Right lung (tissue), 2 donors: ENCODE measurements at regions not wholly inside any gene's neighbourhood (a gene's known extent, or its start where the extent isn't known, plus 50 kb on each side); places are given as distances from the start of the nearest gene placed in this dataset.
A peak's percentile ranks its signal among the peaks of the same experiment; 100 is the strongest.
"Not testable (repeated sequence)": the region's sequence is repeated elsewhere in the genome, so short reads cannot be mapped to it uniquely, and the experiment has no call there.

Source experiments
- DNase-seq, 2 donors: peaks; one replicate each; pipeline ENCODE4 v3.0.0-alpha.2; 2013

DNA sequence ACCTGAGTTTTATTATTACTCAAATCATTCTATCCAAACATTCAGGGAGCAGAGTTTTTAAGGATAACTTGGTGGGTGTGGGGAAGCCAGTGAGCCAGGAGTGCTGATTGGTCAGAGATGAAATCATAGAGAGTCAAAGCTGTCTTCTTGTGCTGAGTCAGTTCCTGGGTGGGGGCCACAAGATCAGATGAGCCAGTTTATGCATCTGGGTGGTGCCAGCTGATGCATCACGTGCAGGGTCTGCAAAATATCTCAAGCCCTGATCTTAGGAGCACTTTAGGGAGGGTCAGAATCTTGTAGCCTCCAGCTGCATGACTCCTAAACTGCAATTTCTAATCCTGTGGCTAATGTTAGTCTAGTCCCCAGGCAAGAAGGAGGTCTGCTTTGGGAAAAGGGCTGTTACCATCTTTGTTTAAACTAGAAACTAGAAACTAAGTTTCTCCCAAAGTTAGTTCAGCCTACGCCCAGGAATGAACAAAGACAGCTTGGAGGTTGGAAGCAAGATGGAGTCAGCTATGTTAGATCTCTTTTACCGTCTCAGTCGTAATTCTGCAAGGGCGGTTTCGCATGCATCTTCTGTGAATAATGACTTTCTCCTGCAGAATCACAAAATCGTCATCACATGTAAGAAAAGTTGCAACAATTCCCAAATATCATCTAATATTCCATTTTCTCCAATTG is 97.5 kb downstream of the ZNF664 start:
- DNase-seq: not testable (repeated sequence)

DNA sequence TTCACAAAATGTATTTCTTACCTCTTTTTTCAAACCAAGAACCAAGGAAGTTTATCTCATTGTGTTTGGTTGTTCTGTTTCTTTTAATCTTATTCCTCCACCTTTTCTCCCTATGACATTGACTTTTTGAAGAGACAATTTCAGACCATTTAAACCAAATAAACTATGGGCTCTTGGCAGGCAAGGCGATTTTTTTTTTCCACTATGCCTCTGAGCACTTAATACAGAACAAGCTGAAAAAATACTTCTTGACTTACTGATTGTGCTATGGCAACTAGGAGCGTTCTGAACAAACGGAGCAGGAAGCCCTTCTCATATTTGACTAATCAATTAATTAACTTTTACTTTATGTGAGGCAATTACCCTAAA is 98.0 kb downstream of the ZNF664 start:
- DNase-seq: no peak

DNA sequence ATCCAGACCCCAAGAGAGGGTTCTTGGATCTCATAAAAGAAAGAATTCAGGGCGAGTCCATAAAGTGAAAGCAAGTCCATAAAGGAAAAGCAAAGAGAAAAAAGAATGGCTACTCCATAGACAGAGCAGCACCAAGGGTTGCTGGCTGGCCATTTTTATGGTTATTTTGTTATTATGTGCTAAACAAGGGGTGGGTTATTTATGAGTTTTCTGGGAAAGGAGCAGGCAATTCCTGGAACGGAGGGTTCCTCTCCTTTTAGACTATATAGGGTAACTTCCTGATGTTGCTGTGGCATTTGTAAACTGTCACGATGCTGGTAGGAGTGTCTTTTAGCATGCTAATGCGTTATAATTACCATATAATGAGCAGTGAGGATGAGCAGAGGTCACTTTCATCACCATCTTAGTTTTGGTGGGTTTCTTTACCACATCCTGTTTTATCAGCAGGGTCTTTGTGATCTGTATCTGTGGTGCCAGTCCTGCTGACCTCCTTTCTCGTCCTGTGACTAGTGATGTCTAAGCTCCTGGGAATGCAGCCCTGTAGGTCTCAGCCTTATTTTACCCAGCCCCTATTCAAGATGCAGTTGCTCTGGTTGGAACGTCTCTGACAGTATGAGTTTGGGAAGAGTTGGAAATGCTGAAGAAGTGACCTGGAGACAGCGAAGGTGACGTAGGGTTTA is 100.5 kb downstream of the ZNF664 start:
- DNase-seq: no peak

DNA sequence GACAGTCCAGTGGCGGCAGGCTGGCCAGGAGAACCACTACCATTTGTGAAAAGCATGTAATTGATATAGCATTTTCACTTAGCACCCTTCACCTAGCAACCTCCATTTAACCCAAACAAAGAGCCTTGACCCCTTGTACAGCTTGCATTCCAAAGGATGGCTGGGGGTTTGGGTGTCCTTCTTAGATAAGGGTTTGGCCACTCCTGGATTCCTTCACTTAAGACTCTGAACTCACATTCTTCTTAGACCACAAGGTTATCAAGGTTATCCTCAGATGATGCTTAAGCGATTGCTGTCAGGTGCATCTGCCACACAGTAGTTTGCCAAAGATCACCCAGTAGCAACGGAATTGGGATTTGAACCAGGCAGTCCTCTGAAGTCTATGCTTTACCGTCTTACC is 102.8 kb downstream of the ZNF664 start:
- DNase-seq: no peak

DNA sequence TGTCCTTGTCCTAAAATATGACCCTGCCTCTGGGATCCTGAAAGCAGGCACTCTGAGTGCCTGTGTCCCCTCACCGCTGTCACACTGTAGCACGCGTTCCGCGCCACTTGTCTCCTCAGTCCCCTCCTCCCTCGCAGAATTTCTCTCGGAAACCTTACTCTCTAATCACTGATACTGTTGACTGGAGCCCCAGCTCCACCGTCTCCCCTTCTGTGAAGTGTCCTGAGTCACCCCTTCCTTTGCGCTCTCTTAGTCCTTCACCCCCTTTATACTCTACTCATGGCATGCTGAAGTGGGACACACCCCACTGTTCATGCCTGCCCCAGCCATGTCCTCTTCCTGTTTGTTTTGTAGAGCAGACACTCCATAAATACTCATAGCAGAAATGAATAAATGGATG is 104.7 kb downstream of the ZNF664 start:
- no peak for DNase-seq

DNA sequence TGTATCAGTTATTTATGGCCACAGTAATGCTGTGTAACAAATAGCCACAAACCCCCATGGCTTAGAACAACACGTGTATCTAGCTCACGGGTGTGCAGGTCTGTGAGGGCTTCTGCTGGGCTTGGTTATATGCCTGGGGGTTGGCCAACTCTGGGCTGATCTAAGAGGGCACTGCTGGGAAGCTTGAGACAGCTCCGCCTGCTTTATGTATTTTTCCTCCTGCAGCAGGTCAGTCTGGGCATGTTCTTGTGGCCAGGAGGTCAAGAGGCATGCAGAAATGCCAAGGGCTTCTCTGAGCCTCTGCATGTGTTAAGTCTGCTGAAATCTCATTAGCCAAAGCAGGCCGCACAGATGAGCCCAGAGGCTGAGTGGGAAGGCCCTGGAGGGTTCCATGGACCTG is 105.8 kb downstream of the ZNF664 start:
- no peak for DNase-seq

DNA sequence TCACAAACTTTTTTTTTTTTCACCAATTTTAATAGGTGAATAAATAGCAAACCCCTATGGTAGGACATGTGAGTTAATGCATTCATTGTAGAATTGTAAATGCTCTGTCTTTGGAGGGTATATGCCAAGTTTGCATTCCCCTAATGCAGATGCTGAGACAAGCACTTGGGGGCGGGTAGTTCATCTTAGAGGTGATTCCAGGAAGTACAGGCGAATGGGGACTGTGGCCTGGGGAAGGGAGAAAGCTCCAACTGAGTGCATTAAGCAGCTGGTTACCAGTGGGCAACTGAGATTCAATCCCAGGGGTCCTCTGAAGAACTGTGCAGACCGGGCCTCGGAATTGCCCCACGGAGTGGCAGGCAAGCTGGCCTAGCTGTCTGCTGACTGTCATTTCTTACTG is 107.6 kb downstream of the ZNF664 start:
- no peak for DNase-seq

DNA sequence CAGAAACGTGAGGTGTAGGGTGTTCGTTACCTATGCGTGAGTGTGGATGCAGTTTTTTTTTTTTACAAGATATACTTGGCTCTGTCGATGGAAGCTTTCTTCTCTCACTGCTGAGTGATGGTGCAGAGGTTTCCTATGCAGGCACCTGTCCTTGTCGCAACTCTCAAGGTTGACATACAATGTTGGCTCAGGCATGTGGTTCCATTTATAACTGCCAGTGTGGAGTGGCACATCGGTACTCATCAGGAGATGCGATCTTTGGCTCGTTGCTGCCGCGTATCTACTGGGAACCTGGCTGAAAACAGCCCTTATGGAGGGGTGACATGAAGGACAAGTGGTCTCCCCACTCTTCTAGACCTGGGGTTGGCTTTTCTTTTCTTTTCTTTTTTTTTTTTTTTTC is 109.0 kb downstream of the ZNF664 start:
- DNase-seq: no peak

DNA sequence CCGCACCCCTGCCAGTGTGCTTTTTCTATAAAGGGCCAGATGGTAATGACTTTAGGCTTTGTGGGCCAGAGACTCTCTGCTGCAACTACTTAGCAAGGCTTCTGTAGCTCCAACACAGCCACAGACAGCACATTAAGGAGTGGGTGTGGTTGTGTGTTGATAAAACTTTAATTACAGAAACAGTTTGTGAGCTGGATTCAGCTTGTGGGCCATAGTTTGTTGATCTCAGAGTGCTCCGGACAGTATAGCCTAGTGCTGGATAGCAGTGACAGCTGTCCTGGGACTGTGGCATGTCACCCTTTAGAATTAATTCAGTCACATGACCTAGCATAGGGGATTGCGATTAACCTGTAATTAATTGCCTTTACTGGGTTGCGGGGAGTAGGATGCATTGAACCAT is 109.7 kb downstream of the ZNF664 start:
- DNase-seq: no peak

DNA sequence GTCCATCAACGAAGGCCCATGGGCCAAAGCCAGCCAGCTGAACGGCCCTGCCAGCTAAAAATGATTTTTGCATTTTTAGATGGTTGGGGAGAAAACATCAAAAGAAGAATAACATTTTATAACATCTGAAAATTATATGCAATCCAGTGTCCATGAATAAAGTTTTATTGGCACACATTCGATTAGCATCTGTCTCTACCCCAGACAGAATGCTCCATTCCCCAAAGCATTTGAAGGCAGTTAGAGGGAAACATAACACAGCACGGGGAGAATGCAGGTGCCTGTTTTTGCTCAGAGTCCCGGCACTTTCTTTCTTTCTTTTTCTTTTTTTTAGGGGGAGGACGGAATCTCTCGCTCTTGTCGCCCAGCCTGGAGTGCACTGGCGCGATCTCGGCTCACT is 110.7 kb downstream of the ZNF664 start:
- no peak for DNase-seq

DNA sequence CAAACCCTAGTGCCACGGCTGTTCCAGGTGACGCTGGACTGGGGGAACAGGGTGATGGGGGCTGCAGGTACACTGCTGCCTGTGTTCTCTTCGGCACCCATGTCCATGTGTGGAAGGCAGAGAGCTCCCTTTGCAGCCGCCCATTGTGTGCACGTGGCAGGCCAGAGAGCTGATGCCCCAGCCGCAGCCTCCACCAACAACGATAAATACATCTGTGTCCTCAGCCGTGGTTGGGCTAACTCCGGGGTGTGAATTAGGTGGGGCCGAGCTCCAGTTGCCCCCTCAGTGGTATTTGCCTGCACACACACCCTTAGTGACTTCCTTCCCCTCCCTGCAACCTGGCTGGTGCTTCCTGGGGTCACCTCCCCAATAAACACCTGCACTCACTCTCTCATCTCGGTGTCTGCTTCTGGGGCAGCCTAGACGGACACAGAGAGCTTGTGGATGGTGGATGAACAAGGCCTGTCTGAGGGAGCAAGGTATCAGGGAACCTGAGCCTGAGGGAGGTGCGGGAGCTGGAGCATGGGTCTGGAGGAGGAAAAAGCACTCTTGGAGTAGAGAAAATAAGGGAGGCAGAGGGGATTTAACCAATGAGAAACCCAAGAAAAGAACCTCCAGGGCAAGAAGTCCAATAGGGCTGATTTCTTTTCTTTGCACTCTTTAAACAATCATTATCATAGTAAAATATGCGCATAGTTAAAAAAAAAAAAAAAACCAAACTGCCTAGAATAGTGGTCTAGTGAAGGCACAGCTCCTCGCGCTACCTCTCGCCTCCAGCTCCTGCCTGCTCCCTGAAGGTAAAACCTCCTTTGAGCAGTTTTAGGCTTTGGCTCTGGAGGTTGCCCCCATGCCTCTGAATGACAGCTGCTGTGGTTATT is 112.6 kb downstream of the ZNF664 start:
- DNase-seq: no peak

DNA sequence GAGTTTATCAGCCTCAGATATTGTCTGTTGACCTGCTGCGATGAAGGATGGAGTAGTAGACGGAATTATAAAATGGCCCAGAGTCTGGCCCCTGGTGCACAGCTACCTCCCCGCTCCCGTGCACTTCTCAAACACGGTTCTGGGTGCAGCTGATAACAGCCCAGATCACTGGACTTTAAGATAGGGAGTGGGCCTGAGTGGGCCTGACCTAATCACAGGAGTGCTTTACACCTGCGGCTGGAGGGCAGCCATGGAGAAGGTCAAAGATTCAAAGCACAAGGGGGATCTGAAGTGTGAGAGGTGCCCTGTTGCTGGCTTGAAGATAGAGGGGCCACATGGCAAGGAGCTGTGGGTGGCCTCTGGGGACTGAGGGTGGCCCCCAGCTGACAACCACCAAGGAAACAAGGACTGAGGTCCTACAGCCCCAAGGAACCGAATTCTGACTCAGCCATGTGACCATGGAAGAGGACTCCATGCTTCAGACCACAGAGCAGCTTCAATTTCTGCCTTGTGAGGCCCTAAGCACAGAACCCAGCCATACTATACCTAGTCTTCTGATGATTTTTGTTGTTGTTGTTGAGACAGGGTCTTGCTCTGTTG is 113.4 kb downstream of the ZNF664 start:
- no peak for DNase-seq

DNA sequence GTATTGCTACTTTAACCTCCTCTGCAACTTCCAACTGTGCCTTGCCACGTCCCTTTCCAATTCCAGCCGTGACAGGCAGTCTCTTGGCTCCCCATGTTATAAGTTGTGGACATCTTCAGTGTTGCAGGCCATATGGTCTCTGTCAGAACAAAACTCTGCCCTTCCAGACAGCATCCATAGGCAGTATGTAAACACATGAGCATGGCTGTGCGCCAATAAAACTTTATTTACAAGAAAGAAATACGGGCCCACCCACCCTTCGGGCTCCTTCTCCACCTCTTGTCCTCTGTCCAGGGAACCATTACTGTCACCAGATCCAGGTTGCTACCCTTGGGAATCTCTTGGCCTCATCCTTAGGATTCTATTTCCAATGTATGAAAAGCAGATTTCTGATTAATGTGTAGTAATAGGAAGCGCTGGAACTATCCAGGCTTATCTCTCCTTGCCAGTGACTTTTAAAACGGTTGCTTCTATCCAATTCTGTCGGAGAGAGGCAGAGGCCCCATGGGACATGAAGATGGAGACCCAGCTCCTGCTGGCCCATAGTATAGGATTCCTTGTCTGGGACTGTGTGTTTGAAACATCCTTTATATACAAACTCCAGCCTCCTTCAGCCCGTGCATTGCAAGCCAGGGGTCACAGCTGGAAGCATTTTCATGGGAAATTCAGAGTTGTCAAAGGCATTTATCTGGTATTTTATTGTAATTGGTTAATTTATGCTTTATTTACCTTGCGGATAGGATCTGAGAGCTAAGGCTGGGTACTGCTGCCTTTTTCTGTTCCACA is 114.4 kb downstream of the ZNF664 start:
- DNase-seq: peak; percentile 45 to 49

DNA sequence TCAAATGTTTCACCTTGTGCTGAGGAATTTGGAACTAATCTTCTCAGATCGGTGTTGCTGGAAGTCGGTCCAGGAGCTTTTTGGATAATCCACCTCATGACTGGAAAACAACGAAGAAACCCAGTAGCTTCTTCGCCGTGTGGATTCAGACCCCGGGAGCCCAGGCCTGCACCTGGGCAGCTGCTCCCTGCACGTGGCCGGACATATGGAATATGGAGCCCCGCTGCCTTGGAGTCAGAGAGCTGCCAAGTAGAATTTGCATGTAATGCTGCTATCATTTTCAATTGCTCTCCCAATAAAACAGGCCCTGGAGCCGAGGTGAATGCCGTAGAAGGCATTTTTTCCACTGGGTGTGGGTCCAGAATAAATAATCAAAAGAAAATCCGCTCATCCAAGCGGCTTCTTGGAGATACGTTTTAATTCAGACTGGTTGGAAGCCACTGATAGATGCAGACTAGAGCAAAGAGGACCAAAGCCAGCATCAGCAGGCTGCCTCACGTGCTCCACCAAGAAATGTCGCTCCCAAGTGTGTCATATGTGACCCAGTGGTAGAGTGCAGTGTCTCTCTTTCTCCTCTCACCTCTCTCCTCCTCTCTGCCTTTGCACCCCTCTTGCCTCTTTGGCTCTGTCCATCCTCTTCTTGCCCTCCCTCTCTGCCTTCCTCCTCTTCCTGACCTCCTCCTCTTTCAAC is 115.3 kb downstream of the ZNF664 start:
- no peak for DNase-seq

DNA sequence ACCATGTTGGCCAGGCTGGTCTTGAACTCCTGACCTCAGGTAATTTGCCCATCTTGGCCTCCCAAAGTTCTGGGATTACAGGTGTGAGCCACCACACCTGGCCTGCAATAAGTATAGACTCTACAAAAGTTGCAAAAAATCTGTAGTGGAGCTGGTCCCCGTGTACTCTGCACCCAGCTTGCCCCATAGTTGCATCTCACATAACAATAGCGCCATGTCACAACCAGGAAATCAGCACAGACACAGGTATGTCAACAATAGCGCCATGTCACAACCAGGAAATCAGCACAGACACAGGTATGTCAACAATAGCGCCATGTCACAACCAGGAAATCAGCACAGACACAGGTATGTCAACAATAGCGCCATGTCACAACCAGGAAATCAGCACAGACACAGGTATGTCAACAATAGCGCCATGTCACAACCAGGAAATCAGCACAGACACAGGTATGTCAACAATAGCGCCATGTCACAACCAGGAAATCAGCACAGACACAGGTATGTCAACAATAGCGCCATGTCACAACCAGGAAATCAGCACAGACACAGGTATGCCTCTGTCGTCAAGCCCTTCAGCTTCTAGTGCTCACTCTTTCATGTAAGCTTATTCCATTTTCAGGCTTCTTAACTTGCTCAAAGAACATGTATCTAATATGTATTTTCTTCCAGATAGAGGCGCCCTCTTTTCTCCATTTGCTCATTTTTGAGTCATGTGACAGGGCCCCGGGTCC is 116.3 kb downstream of the ZNF664 start:
- DNase-seq: not testable (repeated sequence)

DNA sequence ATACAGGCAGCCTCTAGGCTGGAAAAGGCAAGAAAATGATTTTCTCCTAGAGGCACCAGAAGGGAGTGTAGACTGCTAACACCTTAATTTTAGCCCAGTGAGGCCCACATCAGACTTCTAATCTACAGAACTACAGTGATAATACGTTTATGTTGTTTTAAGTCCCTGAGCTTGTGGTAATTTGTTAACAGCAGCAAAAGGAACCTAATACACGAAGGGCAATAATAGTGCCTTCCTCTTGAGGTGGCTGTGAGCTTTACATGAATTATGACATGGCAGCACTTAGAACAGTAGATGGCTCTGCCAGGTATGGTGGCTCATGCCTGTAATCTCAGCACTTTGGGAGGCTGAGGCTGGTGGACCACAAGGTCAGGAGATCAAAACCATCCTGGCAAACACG is 118.8 kb downstream of the ZNF664 start:
- DNase-seq: no peak

DNA sequence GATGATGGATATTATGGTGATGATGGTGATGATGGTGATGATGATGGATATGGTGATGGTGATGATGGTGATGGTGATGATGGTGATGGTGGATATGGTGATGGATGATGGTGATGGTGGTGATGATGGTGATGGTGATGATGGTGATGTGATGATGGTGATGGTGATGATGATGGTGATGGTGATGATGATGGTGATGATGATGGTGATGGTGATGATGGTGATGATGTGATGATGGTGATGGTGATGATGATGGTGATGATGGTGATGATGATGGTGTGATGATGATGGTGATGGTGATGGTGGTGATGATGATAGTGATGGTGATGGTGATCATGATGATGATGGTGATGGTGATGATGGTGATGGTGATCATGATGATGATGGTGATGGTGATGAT is 119.5 kb downstream of the ZNF664 start:
- not testable (repeated sequence) for DNase-seq

DNA sequence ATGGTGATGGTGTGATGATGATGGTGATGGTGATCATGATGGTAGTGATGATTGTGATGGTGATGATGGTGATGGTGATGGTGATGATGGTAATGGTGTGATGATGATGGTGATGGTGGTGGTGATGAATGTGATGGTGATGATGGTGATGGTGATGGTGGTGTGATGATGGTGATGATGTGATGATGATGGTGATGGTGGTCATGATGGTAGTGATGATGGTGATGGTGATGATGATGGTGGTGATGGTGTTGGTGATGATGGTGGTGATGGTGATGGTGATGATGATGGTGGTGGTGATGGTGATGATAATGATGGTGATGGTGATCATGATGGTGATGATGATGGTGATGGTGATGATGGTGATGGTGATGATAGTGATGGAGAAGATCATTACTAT is 120.3 kb downstream of the ZNF664 start:
- DNase-seq: no peak

DNA sequence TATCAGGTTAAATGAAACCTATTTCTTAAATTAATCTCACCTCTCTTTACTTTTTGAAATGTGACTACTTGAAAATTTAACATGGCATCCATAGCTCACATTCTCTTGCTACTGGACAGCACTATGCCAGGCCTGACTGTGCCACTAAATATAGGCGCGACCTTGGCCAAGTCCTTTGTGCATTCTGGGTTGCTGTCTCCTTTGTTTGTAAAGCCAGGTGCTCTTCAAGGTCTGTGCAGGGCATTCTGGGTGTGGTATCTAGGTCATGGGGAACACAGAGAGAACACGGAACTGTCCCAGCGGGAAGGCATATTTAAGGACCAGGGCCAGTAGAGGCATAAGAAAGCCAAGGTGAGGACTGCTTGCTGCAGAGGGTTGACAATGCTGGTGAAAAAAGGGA is 121.2 kb downstream of the ZNF664 start:
- no peak for DNase-seq

DNA sequence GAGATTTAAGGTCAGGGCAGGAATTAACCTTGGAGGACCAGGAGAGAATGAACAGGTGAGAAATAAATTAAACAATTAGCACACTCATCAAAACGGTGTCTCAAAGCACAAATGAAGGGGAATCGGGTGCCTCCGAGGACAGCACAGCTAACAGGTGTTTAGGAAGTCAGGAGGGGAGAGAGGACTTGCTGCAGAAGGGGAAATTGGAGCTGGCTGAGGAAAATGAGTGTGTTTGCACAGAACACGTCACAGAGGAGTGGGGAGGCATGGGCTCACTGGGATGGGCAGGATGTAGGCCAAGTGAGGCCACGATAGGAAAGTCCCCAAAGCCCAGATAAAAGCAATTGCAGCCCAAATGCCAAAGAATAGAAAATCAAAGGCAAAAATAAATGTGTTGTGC is 121.7 kb downstream of the ZNF664 start:
- peak in 1 of 2 donors; percentile 17 for DNase-seq
